Hypothalamus (tissue), 51 donors: ENCODE measurements at regions not wholly inside any gene's neighbourhood (a gene's known extent, or its start where the extent isn't known, plus 50 kb on each side); places are given as distances from the start of the nearest gene placed in this dataset.
"Not testable (repeated sequence)": the region's sequence is repeated elsewhere in the genome, so short reads cannot be mapped to it uniquely, and the experiment has no call there.

Experiments used
- DNase-seq, 51 donors: peaks; one replicate each; lab custom pipeline; 2025; lab: John Stamatoyannopoulos, UW

- not testable (repeated sequence) for DNase-seq
Observed at GRCh38 chr7:32816409-32816948, 75.1 kb downstream of the KBTBD2 start.

DNA sequence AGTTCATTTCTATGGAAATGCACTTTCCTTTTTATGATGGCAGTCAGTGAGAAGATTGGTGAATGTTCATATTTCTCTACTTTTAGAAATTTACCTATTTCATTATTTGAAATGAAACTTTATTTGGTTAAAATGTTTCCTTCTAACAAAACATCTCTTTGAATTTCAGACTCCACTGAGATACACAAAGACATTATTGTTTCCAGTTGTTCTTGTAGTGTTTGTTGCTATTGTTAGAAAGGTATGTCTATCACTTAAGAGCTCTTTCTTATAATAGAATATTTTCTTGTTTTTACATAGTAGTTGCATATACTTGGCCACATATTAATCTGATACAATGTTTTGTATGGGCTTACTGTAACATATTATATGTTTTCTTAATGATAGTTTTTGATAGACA, 76.8 kb downstream of the KBTBD2 start:
- DNase-seq, result not testable (repeated sequence)

DNA sequence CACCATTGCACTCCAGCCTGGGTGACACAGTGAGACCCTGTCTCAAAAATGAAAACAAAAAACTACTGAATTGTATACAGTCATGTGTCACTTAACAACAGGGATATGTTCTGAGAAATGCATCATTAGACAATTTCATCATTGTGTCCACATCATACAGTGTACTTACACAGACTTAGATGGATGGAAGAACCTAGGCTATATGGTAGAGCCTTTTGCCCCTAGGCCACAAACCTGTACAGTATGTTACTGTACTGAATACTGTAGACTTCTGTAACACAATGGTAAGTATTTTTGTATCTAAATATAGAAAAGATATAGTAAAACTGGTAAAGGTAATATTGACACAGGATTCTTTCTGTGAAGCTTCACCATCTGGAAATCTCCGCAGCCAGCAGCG, 81.7 kb downstream of the KBTBD2 start:
- no peak for DNase-seq

DNA sequence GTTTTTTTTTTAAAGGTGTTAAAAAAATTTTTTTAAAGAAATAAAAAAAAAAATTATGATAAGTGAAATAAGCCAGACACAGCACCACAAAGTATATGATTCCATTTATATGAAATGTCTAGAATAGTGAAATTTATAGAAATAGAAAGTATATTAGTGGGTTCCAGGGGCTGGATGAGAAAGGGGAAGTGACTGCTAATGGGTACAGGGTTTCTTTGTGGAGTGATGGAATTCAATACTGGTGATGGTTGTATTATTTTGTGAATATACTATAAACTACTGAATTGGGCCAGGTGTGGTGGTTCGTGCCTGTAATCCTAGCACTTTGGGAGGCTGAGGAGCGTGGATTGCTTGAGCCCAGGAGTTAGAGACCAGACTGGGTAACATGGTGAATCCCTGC, 82.2 kb downstream of the KBTBD2 start:
- no peak for DNase-seq

- no peak for DNase-seq
Observed at GRCh38 chr7:32803406-32804141, 88.0 kb downstream of the KBTBD2 start.

- DNase-seq, result no peak
Observed at GRCh38 chr7:32802305-32802910, 89.2 kb downstream of the KBTBD2 start.

- not testable (repeated sequence) for DNase-seq
Observed at GRCh38 chr7:32793053-32793452, 98.5 kb downstream of the KBTBD2 start.

GRCh38 chr7:32790766-32791430, 100.7 kb downstream of the KBTBD2 start:
- DNase-seq, result peak in 15 of 51 donors; percentile 2 to 53 (median 20)

- not testable (repeated sequence) for DNase-seq
Observed at GRCh38 chr7:32789266-32789665, 102.3 kb downstream of the KBTBD2 start.

GRCh38 chr7:32788174-32788573, 103.4 kb downstream of the KBTBD2 start:
- DNase-seq, result not testable (repeated sequence)

DNA sequence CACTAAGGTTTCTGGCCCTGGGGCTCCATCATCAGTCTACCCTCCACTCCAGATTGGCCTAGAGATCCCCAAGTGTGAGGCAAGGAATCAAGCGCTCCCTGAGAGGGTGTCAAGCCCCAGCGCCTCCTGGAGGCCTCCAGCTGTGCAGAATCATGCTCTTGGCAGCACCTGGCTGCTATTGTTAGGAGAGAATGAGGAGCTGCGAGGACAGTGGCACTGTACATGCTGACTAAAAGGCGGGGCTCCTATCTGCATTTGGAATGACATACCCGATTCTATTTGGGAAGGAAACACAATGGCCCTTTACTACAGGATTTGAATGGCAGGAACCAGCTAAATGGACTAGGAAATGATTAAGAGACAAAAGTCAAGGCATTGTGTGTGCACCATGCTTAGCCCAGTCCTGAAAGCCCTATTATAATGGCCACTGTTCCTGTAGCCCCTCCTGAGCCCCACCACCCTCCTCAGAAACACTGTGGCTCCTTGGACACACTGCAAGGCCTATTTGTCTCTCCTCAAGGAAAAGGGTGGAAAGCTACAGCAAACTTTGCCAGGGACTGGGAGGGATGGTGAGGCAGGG, 106.1 kb downstream of the KBTBD2 start:
- peak in 26 of 51 donors; percentile 6 to 72 (median 41) for DNase-seq

GRCh38 chr7:32779895-32780294, 111.7 kb downstream of the KBTBD2 start:
- not testable (repeated sequence) for DNase-seq

- DNase-seq, result no peak
Observed at GRCh38 chr7:32779167-32779566, 112.4 kb downstream of the KBTBD2 start.

GRCh38 chr7:32777041-32777666, 114.4 kb downstream of the KBTBD2 start:
- DNase-seq, result not testable (repeated sequence)

GRCh38 chr7:32776318-32776717, 115.2 kb downstream of the KBTBD2 start:
- peak in 1 of 51 donors; percentile 13 for DNase-seq

DNA sequence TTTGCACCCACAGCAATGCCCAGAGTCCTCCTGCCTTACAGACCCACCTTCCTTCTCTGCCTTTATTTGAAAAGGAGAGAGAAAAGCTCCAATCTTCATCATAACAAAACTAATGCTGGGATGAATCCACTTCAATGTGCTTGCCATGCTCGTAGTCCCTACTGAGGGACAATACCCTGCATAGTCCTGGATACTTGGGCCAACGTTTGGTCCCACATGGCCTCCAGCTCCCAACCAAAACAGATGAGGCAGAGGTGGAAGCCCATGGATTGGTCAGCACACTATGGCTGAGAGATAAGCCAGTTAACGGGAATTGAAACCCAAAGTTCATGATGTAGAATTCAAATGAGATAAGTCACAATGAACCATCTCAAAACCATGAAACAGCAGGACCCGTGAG, 115.8 kb downstream of the KBTBD2 start:
- peak in 5 of 51 donors; percentile 3 to 24 (median 10) for DNase-seq

DNA sequence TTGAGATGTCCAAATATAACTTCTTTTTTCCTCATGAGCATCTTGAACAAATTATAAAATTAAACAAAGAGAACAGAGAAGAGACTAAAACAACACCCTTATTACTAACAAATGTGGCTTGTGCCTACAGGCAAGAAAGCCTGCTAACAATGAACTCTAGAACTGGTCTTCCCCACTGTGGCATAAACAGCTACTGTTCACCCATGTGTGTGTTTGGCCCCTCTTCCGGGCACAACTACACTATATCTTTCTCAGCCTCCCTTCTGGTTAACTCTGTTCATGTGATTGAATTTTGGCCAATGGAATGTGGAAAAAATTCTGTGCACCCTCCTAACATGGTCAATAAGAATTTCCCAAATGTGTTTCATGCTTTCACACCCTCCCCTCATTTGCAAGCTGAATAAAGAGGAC, 117.0 kb downstream of the KBTBD2 start:
- peak in 10 of 51 donors; percentile 5 to 51 (median 16) for DNase-seq

GRCh38 chr7:32768866-32769510, 122.6 kb downstream of the KBTBD2 start:
- not testable (repeated sequence) for DNase-seq

- DNase-seq, result not testable (repeated sequence)
Observed at GRCh38 chr7:32768338-32768737, 123.2 kb downstream of the KBTBD2 start.
